A549 (cell line): ENCODE measurements at regions not wholly inside any gene's neighbourhood (a gene's known extent, or its start where the extent isn't known, plus 50 kb on each side); places are given as distances from the start of the nearest gene placed in this dataset.

Experiments
- ATAC-seq, 2 experiments: fragments of 200-7000 bp in 1 of 2; fragments of >200 bp in 1 of 2; cut with Nextera tagmentation in 1 of 2; cut with Tn5 transposase in 1 of 2; 3 replicates each; pipeline versions ENCODE4 v1.8.0 to v1.9.1; 2018 to 2020; ENCODE audit warnings: mild to moderate bottlenecking in 1 of 2, moderate library complexity in 1 of 2
- CTCF ChIA-PET: fragments of 300-600 bp; sonication (Branson Sonifier 250); formaldehyde crosslinking; extraction: SDS; loops from one replicate; lab custom pipeline; 2021; ENCODE audit warnings: antibody characterized with exemption, inconsistent platforms; lab: Yijun Ruan, JAX
- POLR2A ChIA-PET: fragments of 350-600 bp; formaldehyde crosslinking; extraction: SDS; loops from one replicate; lab custom pipeline; 2021; ENCODE audit warnings: antibody characterized with exemption, inconsistent platforms; lab: Yijun Ruan, JAX
- DNase-seq, 2 experiments: peaks; one replicate each; pipeline versions ENCODE4 v3.0.0 to v3.0.0-alpha.2; 2011 to 2016; ENCODE audit warnings: low read depth in 1 of 2, low spot score in 1 of 2
- FAIRE-seq: peaks from 2 replicates; lab custom pipeline; 2011; peaks lifted over from hg19 to GRCh38; lab: Jason Lieb, UNC
- H3K27ac ChIP-seq, 2 experiments: fragments of >200 bp; sonication (Bioruptor Twin); formaldehyde crosslinking; 3 replicates each; pipeline ENCODE4 v1.5.1; 2016 to 2017
- H3K4me1 ChIP-seq: fragments of >200 bp; sonication (Bioruptor Twin); formaldehyde crosslinking; 3 replicates; pipeline ENCODE4 v1.6.1; 2016
- H3K4me2 ChIP-seq: fragments of >200 bp; sonication (Bioruptor Twin); formaldehyde crosslinking; 3 replicates; pipeline ENCODE4 v1.6.1; 2016
- H3K4me3 ChIP-seq: fragments of >200 bp; sonication (Bioruptor Twin); formaldehyde crosslinking; 3 replicates; pipeline ENCODE4 v1.5.1; 2016
- H3K9me3 ChIP-seq: fragments of >200 bp; sonication (Bioruptor Twin); formaldehyde crosslinking; 3 replicates; pipeline ENCODE4 v1.6.1; 2016
- ATOH8 ChIP-seq: fragments of 250-450 bp; sonication (Bioruptor Pico); IDR thresholded peaks from 2 replicates; pipeline ENCODE4 v1.5.0; 2020; ENCODE audit warnings: low read depth, mild to moderate bottlenecking, moderate library complexity
- CBX8 ChIP-seq: fragments of 200-600 bp; sonication (generic); IDR thresholded peaks from 2 replicates; pipeline ENCODE4 v1.6.1; 2016
- EHF ChIP-seq: fragments of 250-450 bp; sonication (Bioruptor Pico); IDR thresholded peaks from 2 replicates; pipeline ENCODE4 v1.5.0; 2020; ENCODE audit warnings: mild to moderate bottlenecking
- EHMT2 ChIP-seq: fragments of 200-600 bp; sonication (generic); IDR thresholded peaks from 2 replicates; pipeline ENCODE4 v1.6.1; 2016; ENCODE audit warnings: antibody characterized with exemption, low read depth, mild to moderate bottlenecking, moderate library complexity
- EP300 ChIP-seq, 2 experiments: fragments of >200 bp; sonication (Bioruptor Twin); formaldehyde crosslinking; IDR thresholded peaks; 2 replicates in 1 of 2; 3 replicates in 1 of 2; pipeline ENCODE4 v1.6.1; 2016 to 2017
- GATA3 ChIP-seq: IDR thresholded peaks from 2 replicates; pipeline ENCODE4 v1.6.1; 2012; ENCODE audit warnings: borderline replicate concordance
- HES2 ChIP-seq: fragments of >200 bp; sonication (Bioruptor Twin); formaldehyde crosslinking; IDR thresholded peaks from 2 replicates; pipeline ENCODE4 v1.6.1; 2016
- HOXA7 ChIP-seq: fragments of 250-450 bp; sonication (Bioruptor Pico); IDR thresholded peaks from 2 replicates; pipeline ENCODE4 v1.5.0; 2020; ENCODE audit warnings: mild to moderate bottlenecking, moderate library complexity
- HOXB13 ChIP-seq: fragments of 250-450 bp; sonication (Bioruptor Pico); IDR thresholded peaks from 2 replicates; pipeline ENCODE4 v1.5.0; 2020; ENCODE audit warnings: low read depth, mild to moderate bottlenecking, moderate library complexity
- JUNB ChIP-seq: fragments of >200 bp; sonication (Bioruptor Twin); formaldehyde crosslinking; IDR thresholded peaks from 2 replicates; pipeline ENCODE4 v1.6.1; 2016
- KDM1A ChIP-seq: fragments of 200-600 bp; sonication (generic); IDR thresholded peaks from 2 replicates; pipeline ENCODE4 v1.6.1; 2016; ENCODE audit warnings: low read depth, mild to moderate bottlenecking
- MAFK ChIP-seq: fragments of 450-650 bp; IDR thresholded peaks from 2 replicates; pipeline ENCODE4 v1.6.1; 2014; ENCODE audit not compliant: partially characterized antibody
- MAX ChIP-seq: IDR thresholded peaks from 2 replicates; pipeline ENCODE4 v1.6.1; 2012
- MAZ ChIP-seq: fragments of 150-350 bp; IDR thresholded peaks from 2 replicates; pipeline ENCODE4 v1.6.1; 2014; ENCODE audit warnings: antibody characterized with exemption, low read depth, low read length, borderline replicate concordance
- PBX3 ChIP-seq: IDR thresholded peaks from 2 replicates; pipeline ENCODE4 v1.6.1; 2012
- RCOR1 ChIP-seq: fragments of 150-350 bp; IDR thresholded peaks from 2 replicates; pipeline ENCODE4 v1.6.1; 2014; ENCODE audit warnings: antibody characterized with exemption, low read length, low read depth
- TP53 ChIP-seq: fragments of 250-450 bp; sonication (Bioruptor Pico); IDR thresholded peaks from 2 replicates; pipeline ENCODE4 v1.5.0; 2021; ENCODE audit warnings: mild to moderate bottlenecking, moderate library complexity
- USF2 ChIP-seq: fragments of 450-650 bp; IDR thresholded peaks from 2 replicates; pipeline ENCODE4 v1.6.1; 2014; ENCODE audit warnings: antibody characterized with exemption
- ZNF302 ChIP-seq: fragments of 250-450 bp; sonication (Bioruptor Pico); IDR thresholded peaks from 2 replicates; pipeline ENCODE4 v1.9.0; 2021; ENCODE audit warnings: inconsistent platforms, mild to moderate bottlenecking, moderate library complexity
- WGBS: methylation state at CpG from one replicate; pipeline ENCODE4 v1.1.6; 2017; ENCODE audit errors: missing lambda C conversion rate; 5-methylcytosine and 5-hydroxymethylcytosine counted together
- TF ChIP-seq, protein P1 (sequence below): fragments of >200 bp; sonication (Bioruptor Twin); formaldehyde crosslinking; IDR thresholded peaks from 3 replicates; pipeline ENCODE4 v1.5.1; 2016

DNA sequence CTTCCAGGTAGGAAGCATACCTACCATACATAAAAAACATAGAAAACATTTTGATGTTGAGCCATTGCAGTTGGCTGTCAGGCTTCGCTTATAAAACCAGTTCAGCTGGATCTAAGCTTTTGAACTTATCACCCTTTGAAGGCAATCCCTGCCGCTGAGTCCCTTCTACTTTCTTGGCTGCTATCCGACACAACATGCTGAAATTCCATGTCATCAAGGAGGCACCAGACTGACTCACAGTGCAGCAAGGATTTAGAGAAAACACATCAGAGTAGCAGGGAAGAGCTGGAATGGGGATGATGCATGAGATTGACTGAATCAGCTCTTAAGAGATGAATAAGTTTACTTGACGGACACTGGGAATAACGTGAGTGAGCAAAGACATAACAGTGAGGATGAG is 135.0 kb upstream of the MAN1A1 start:
- ChIA-PET POLR2A (no interaction called here), CTCF (no interaction called here)
- no peak for FAIRE-seq
- 21% methylated on average over 5 of the region's 5 CpGs for WGBS
- no peak for ATAC-seq
- Histone ChIP-seq H3K4me1 (no peaks in the 10 kb centered on the region), H3K4me3 (no peak overlapping the region), H3K4me2 (no peak overlapping the region), H3K27ac (no peak overlapping the region), H3K9me3 (no peaks in the 10 kb centered on the region)
- TF ChIP-seq ZNF302 (CRISPR knock-in tag), result no peak
- TF ChIP-seq RCOR1, result no peak
- no peak for TF ChIP-seq MAFK
- TF ChIP-seq TP53 (CRISPR knock-in tag), result no peak
- no peak for TF ChIP-seq GATA3
- TF ChIP-seq PBX3, result no peak
- no peak for TF ChIP-seq USF2
- no peak for TF ChIP-seq HES2
- TF ChIP-seq HOXB13 (CRISPR knock-in tag), result no peak
- TF ChIP-seq MAX, result no peak
- no peak for TF ChIP-seq JUNB
- TF ChIP-seq ATOH8, result no peak
- DNase-seq, result no peak

DNA sequence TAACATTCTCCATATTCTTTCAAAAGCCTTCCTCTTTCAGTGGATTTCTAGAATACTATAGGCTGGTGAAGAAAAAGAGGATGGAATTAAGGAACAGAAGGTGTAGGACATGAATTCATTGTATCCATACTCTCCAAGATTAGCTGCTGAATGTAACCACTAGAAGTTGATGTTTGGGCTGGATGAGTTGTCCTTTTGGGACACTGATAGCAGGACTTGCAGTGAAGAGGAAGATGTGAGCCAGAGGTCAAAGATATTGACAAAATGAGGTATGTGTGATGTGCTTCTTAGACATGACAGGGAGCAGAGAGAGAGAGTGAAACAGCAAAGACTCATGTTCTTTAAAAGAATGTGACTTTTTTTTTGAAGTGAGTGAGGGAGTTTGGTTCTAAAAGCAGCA is 134.3 kb upstream of the MAN1A1 start:
- no peak overlapping the region for H3K4me3 ChIP-seq
- TF ChIP-seq KDM1A, result no peak
- TF ChIP-seq JUNB, result no peak
- TF ChIP-seq HOXA7 (CRISPR knock-in tag), result no peak
- no peak for TF ChIP-seq TP53 (CRISPR knock-in tag)
- TF ChIP-seq CBX8, result no peak
- ATAC-seq (no peak), DNase-seq (no peak), FAIRE-seq (no peak)
- H3K4me2 ChIP-seq, result no peak overlapping the region
- no peak overlapping the region for H3K27ac ChIP-seq
- POLR2A ChIA-PET, result no interaction called here
- no peaks in the 10 kb centered on the region for H3K9me3 ChIP-seq
- H3K4me1 ChIP-seq, result no peaks in the 10 kb centered on the region
- CTCF ChIA-PET, result no interaction called here

- FAIRE-seq, result no peak
- POLR2A ChIA-PET, result no interaction called here
- TF ChIP-seq, protein P1, sequence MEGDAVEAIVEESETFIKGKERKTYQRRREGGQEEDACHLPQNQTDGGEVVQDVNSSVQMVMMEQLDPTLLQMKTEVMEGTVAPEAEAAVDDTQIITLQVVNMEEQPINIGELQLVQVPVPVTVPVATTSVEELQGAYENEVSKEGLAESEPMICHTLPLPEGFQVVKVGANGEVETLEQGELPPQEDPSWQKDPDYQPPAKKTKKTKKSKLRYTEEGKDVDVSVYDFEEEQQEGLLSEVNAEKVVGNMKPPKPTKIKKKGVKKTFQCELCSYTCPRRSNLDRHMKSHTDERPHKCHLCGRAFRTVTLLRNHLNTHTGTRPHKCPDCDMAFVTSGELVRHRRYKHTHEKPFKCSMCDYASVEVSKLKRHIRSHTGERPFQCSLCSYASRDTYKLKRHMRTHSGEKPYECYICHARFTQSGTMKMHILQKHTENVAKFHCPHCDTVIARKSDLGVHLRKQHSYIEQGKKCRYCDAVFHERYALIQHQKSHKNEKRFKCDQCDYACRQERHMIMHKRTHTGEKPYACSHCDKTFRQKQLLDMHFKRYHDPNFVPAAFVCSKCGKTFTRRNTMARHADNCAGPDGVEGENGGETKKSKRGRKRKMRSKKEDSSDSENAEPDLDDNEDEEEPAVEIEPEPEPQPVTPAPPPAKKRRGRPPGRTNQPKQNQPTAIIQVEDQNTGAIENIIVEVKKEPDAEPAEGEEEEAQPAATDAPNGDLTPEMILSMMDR, result no peak
- no peak for TF ChIP-seq MAZ
- TF ChIP-seq HOXA7 (CRISPR knock-in tag), result no peak
- no peak for TF ChIP-seq EP300 (IDR thresholded peaks at IDR 0.05)
- TF ChIP-seq MAFK, result no peak
- no peak for TF ChIP-seq EHMT2
- no peak for TF ChIP-seq EHF (CRISPR knock-in tag)
- CTCF ChIA-PET, result no interaction called here
- H3K4me3 ChIP-seq, result no peak overlapping the region
- ATAC-seq, result no peak
- DNase-seq, result no peak
- no peak overlapping the region for H3K4me2 ChIP-seq
- no peaks in the 10 kb centered on the region for H3K9me3 ChIP-seq
- no peak overlapping the region for H3K27ac ChIP-seq
- 11% methylated on average over 4 of the region's 4 CpGs for WGBS
- H3K4me1 ChIP-seq, result no peaks in the 10 kb centered on the region
These were observed 133.3 kb upstream of the MAN1A1 start for GRCh38 chr6:119482850-119483285.
